GM23338 (cell line): ENCODE measurements at regions not wholly inside any gene's neighbourhood (a gene's known extent, or its start where the extent isn't known, plus 50 kb on each side); places are given as distances from the start of the nearest gene placed in this dataset.

Source experiments
- ATAC-seq: fragments of 200-7000 bp; cut with Tn5 transposase; 3 replicates; pipeline ENCODE4 v1.9.1; 2020
- DNase-seq: peaks from one replicate; pipeline ENCODE4 v3.0.0-alpha.2; 2015; ENCODE audit warnings: low spot score
- H2AFZ ChIP-seq: fragments of 200-600 bp; sonication (generic); 2 replicates; pipeline ENCODE4 v1.8.0; 2016; ENCODE audit warnings: antibody characterized with exemption, mild to moderate bottlenecking, moderate library complexity
- H3F3A ChIP-seq: fragments of 200-600 bp; sonication (generic); replicated peaks from 2 replicates; pipeline ENCODE4 v1.8.0; 2017; ENCODE audit warnings: antibody characterized with exemption, mixed run types, low read depth
- H3K27ac ChIP-seq: fragments of 200-600 bp; sonication (generic); 2 replicates; pipeline ENCODE4 v1.6.1; 2016; ENCODE audit warnings: low read depth
- H3K27me3 ChIP-seq: fragments of 200-600 bp; sonication (generic); 2 replicates; pipeline ENCODE4 v1.8.0; 2016; ENCODE audit warnings: mild to moderate bottlenecking, mixed run types, moderate library complexity; ENCODE audit not compliant: insufficient read depth
- H3K36me3 ChIP-seq: fragments of 200-600 bp; sonication (generic); 2 replicates; pipeline ENCODE4 v1.8.0; 2016; ENCODE audit warnings: mild to moderate bottlenecking; ENCODE audit not compliant: insufficient read depth
- H3K4me1 ChIP-seq: fragments of 200-600 bp; sonication (generic); 2 replicates; pipeline ENCODE4 v1.8.0; 2016; ENCODE audit warnings: mild to moderate bottlenecking, moderate library complexity; ENCODE audit not compliant: insufficient read depth
- H3K4me2 ChIP-seq: fragments of 200-600 bp; sonication (generic); 2 replicates; pipeline ENCODE4 v1.7.1; 2017; ENCODE audit warnings: mixed run types
- H3K4me3 ChIP-seq: fragments of 200-600 bp; sonication (generic); 2 replicates; pipeline ENCODE4 v1.6.1; 2016; ENCODE audit warnings: mixed run types
- H3K79me2 ChIP-seq: fragments of 200-600 bp; sonication (generic); replicated peaks from 2 replicates; pipeline ENCODE4 v1.8.0; 2017; ENCODE audit warnings: mild to moderate bottlenecking; ENCODE audit not compliant: insufficient read depth
- H3K9me2 ChIP-seq: fragments of 200-600 bp; sonication (generic); 2 replicates; pipeline ENCODE4 v1.8.0; 2017; ENCODE audit not compliant: insufficient read depth
- H4K20me1 ChIP-seq: fragments of 200-600 bp; sonication (generic); replicated peaks from 2 replicates; pipeline ENCODE4 v1.8.0; 2017; ENCODE audit warnings: mild to moderate bottlenecking; ENCODE audit not compliant: insufficient read depth
- H3K27ac Mint-ChIP-seq: 2 replicates; pipeline ENCODE4 v1.8.0; 2020; ENCODE audit warnings: inconsistent platforms, mild to moderate bottlenecking, moderate library complexity, mixed read lengths
- H3K27me3 Mint-ChIP-seq: 3 replicates; pipeline ENCODE4 v1.8.0; 2022; ENCODE audit warnings: low read depth, mild to moderate bottlenecking, moderate library complexity, mixed read lengths, inconsistent platforms; ENCODE audit not compliant: insufficient read depth, poor library complexity
- H3K36me3 Mint-ChIP-seq: 3 replicates; pipeline ENCODE4 v1.8.0; 2021; ENCODE audit warnings: low read depth, mild to moderate bottlenecking, inconsistent platforms, moderate library complexity, mixed read lengths
- H3K4me1 Mint-ChIP-seq: 3 replicates; pipeline ENCODE4 v1.8.0; 2020; ENCODE audit warnings: mild to moderate bottlenecking, inconsistent platforms, mixed read lengths
- H3K4me3 Mint-ChIP-seq: 3 replicates; pipeline ENCODE4 v1.8.0; 2021; ENCODE audit warnings: moderate library complexity, mild to moderate bottlenecking, inconsistent platforms, mixed read lengths
- H3K9me3 Mint-ChIP-seq: 3 replicates; pipeline ENCODE4 v1.8.0; 2020; ENCODE audit warnings: moderate library complexity, mild to moderate bottlenecking, inconsistent platforms, mixed read lengths
- CREB1 ChIP-seq: fragments of 250-450 bp; sonication (Bioruptor Pico); IDR thresholded peaks from 2 replicates; pipeline ENCODE4 v1.5.0; 2020; ENCODE audit warnings: low read depth, mild to moderate bottlenecking, moderate library complexity
- CTCF ChIP-seq, 2 experiments: fragments of 200-600 bp in 1 of 2; sonication (generic) in 1 of 2; conservative IDR thresholded peaks; 2 replicates each; pipeline versions ENCODE4 v1.5.1 to v1.6.1; 2016 to 2017; ENCODE audit warnings: antibody characterized with exemption in 2 of 2, low read depth in 2 of 2, mild to moderate bottlenecking in 2 of 2, moderate library complexity in 1 of 2
- ETS1 ChIP-seq: IDR thresholded peaks from 2 replicates; pipeline ENCODE4 v1.6.1; 2016; ENCODE audit warnings: antibody characterized with exemption
- EZH2 ChIP-seq: fragments of 200-600 bp; sonication (generic); IDR thresholded peaks from one replicate; pipeline ENCODE4 v1.8.0; 2017; ENCODE audit warnings: antibody characterized with exemption, mild to moderate bottlenecking, low read depth; ENCODE audit not compliant: unreplicated experiment
- EZH2phosphoT487 ChIP-seq: fragments of 200-600 bp; sonication (generic); IDR thresholded peaks from one replicate; pipeline ENCODE4 v1.8.1; 2018; ENCODE audit warnings: antibody characterized with exemption; ENCODE audit not compliant: unreplicated experiment
- JUNB ChIP-seq: IDR thresholded peaks from one replicate; pipeline ENCODE4 v1.6.1; 2016; ENCODE audit warnings: antibody characterized with exemption; ENCODE audit not compliant: unreplicated experiment
- NANOG ChIP-seq: IDR thresholded peaks from 2 replicates; pipeline ENCODE4 v1.6.1; 2016; ENCODE audit warnings: antibody characterized with exemption, borderline replicate concordance
- POLR2AphosphoS5 ChIP-seq: IDR thresholded peaks from 2 replicates; pipeline ENCODE4 v1.6.1; 2016; ENCODE audit warnings: antibody characterized with exemption, low read depth
- REST ChIP-seq: IDR thresholded peaks from one replicate; pipeline ENCODE4 v1.6.1; 2018; ENCODE audit warnings: antibody characterized with exemption; ENCODE audit not compliant: unreplicated experiment
- STAT1 ChIP-seq: IDR thresholded peaks from one replicate; pipeline ENCODE4 v1.6.1; 2016; ENCODE audit warnings: antibody characterized with exemption; ENCODE audit not compliant: unreplicated experiment
- ZNF114 ChIP-seq: fragments of 250-450 bp; sonication (Bioruptor Pico); IDR thresholded peaks from 2 replicates; pipeline ENCODE4 v1.5.0; 2020; ENCODE audit warnings: mild to moderate bottlenecking, moderate library complexity
- ZNF331 ChIP-seq: fragments of 250-450 bp; sonication (Bioruptor Pico); IDR thresholded peaks from 2 replicates; pipeline ENCODE4 v1.5.0; 2020; ENCODE audit warnings: low read depth, mild to moderate bottlenecking, moderate library complexity
- ZNF462 ChIP-seq: fragments of 250-450 bp; sonication (Bioruptor Pico); IDR thresholded peaks from 2 replicates; pipeline ENCODE4 v1.5.0; 2020; ENCODE audit warnings: mild to moderate bottlenecking, moderate library complexity

- Mint-ChIP-seq H3K27me3 (peaks cover 1% of the 10 kb centered on the region), H3K9me3 (peaks cover 67% of the 10 kb centered on the region), H3K4me3 (no peak overlapping the region), H3K27ac (no peak overlapping the region), H3K4me1 (no peaks in the 10 kb centered on the region), H3K36me3 (peaks cover 4% of the 10 kb centered on the region; the same call in 2 of the 3 replicates)
- Histone ChIP-seq H3K9me2 (no peaks in the 10 kb centered on the region), H3K4me2 (no peak overlapping the region), H3K4me1 (no peaks in the 10 kb centered on the region), H2AFZ (no peak overlapping the region), H3K27ac (no peak overlapping the region), H4K20me1 (no peaks in the 10 kb centered on the region), H3K36me3 (no peaks in the 10 kb centered on the region), H3F3A (no peaks in the 10 kb centered on the region), H3K27me3 (no peaks in the 10 kb centered on the region), H3K79me2 (no peaks in the 10 kb centered on the region), H3K4me3 (no peak overlapping the region)
- DNase-seq (no peak), ATAC-seq (no peak)
- TF ChIP-seq ZNF114 (CRISPR knock-in tag): no peak
- TF ChIP-seq REST: no peak
- no peak for TF ChIP-seq EZH2phosphoT487
- no peak for TF ChIP-seq JUNB
- no peak for TF ChIP-seq CREB1
- no peak for TF ChIP-seq ZNF462 (CRISPR knock-in tag)
- TF ChIP-seq EZH2: no peak
- TF ChIP-seq CTCF (conservative IDR thresholded peaks at IDR 0.05; ENCODE audit: low read depth in 2 of 2): no peak
- no peak for TF ChIP-seq POLR2AphosphoS5
- no peak for TF ChIP-seq STAT1
- TF ChIP-seq ZNF331 (CRISPR knock-in tag): no peak
- TF ChIP-seq NANOG: no peak
- TF ChIP-seq ETS1: no peak
Observed at GRCh38 chr2:6368281-6368680, 497.4 kb downstream of the CMPK2 start.
